NCI-H446 treated with DMSO at 0.1 percent for 48 hours (cell line): ENCODE measurements at regions not wholly inside any gene's neighbourhood (a gene's known extent, or its start where the extent isn't known, plus 50 kb on each side); places are given as distances from the start of the nearest gene placed in this dataset.
A peak's percentile ranks its signal among the peaks of the same experiment; 100 is the strongest.

Experiments
- DNase-seq: peaks from one replicate; lab custom pipeline; 2025; lab: John Stamatoyannopoulos, UW

DNA sequence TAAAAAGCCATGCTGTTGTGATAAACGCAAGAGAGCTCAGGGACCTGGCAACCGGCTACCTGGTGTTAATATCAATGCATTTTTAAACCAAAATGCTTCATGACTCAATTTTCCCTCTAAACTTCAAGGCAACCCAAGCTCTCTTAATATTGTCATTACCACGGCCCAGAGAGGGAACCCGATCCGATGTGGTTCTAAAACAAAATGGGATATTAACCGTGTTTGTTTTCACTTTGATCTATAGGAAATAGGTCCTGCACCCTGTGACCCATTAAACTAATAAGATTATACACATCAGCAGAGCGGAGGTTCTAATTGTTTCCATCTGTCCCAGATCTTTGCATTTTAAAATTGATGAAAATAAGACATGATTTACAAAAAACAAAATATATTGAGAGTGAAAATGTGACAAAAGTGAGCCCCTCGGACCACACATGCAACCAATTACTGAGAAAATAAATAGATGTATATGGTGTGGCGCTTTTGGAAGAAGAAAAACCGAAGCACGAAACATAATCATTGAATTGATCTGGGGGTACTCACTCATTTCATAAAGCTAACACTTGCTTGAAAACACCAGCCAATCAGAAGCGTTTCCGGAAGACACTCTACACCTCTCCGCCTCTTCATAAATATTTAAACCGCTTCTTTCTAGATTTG lies 290.3 kb upstream of the NFE2L3 start:
- no peak for DNase-seq

DNA sequence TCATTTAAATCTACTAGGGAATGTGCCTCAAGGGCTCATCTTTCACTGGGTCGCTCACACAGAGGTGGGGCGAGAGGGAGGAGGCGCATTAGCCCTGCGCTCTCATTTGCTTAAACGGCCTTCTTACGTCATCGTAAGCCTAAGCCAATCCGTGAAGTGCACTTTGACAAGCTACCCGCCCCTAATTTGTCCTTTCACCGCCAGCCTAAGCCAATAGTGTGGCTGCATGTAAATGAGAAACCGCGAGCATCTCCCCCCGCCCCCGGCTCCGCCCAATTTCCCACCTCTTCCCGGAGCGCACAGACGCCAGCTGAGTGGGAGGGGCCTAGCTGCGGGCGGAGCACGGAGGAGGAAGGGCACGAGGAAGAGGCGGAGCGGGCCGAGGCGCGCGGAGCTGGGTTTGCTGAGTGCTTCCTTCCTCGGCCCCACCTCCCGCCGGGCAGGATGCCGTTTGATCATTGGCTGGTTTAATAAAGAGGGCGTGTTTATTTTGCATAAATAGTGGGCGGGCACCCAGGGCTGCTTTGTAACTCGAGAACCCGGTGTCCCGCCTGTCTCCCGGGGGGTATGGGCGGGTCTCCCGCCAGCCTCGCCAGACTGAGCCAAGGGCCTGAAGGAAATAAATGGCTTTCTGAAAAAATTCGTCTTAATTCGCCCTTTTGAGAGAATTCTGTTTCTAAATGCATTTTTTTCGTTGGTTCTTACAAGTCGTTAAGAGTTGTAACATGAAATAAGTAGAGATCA lies 289.6 kb upstream of the NFE2L3 start:
- DNase-seq = peak; percentile 100

DNA sequence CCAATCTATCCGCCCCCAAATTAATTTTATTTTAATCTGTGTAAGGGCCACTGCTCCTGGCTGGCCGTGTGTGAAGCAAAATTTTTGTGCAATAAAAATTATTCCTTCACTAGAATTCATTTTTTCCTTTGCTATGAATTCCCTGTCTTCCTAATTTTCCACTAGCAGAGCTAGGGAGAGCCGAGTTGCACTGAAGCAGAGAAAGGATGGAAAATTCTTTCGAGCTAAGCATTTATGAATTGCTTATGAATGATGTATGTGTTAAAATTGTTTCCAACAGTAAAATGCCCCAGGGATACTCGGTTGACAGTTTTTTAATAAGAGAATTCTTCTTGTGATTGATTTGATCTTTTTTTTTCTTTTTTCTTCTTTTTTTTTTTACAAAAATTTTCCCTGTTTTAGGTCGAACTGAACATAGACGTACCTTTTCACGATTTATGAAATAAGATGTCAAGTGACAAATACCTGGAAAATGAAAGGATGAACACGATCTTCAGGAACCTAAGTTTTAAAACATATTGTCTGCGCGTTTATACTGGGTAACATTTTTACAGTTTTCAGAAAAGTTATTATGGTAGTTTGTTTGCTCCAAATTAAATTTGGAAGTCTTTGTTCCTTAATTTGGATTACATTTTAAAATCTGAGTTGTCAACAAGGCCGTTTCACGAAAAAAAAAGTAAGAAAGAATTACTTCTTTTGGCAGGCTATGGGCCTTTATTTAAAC lies 288.8 kb upstream of the NFE2L3 start:
- DNase-seq = peak; percentile 75

DNA sequence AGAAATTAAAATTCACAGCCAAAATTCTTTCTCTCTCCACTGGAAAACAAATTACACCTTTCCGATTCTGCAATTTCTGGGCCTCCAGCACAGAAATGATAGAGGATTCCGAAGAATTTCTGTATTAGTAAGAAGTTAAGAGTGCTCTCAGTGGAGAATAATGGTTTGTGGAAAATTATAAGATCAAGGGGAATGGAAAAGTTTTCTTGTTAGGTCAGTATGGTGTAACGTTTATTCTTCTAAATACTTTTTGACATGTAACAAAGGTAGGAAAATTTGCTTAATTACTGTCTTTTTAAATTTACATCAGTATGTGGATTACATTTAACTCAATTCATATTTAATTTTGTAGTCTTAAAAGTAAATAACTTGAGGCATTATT lies 288.3 kb upstream of the NFE2L3 start:
- DNase-seq = peak; percentile 24

DNA sequence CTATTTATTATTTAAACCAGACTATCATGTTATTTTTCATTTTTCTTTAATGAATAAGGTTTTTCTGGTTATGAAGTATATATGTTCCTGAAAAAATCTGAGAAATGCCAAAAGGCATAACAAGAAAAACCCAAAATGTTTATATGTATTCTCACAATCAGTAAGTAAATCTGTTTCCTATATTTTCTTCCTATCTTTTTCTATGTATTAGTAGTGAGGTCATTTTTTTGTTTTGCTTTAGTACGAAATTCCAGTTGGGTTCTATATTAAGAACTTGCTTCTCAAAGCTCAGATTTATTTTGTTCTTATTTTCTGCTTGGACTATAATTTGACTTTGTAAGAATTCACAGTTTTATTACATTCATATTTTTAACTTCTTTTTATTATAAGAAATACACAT lies 287.5 kb upstream of the NFE2L3 start:
- no peak for DNase-seq

DNA sequence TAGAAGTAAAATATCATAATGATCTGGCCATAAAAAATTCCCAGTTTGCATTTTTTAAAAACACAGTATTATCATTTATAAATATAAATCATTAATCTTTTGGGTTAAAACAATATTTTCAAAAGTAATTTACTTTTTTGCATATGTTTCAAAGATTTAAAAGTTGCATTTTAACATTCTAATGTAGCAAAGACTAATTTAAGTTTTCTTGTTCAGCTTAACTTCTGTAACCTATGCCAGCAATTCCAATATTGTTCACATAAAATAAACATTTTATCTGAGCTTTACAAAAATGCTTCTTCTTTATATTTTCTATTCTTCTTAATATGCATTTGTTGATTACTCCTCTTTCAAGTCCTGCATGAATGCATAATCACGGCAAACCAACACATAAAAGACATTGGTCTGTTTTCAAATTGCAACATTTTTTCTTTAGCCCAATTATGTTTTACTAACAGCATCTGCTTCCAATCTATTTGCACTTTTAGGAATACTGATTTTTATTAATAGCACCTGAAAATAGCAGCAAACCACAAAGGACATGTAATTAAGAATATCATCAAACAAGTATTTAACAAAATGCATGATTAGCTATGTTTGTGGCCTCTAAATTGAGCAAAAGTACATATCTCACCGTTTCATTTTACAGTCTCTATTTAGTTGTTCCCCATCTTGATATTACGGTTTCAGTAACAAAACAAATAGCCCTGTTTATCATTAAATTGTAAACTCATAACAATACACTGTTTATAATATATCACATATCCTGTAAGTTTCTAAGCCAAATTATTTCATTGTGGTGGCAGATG lies 286.9 kb upstream of the NFE2L3 start:
- peak; percentile 74 for DNase-seq

DNA sequence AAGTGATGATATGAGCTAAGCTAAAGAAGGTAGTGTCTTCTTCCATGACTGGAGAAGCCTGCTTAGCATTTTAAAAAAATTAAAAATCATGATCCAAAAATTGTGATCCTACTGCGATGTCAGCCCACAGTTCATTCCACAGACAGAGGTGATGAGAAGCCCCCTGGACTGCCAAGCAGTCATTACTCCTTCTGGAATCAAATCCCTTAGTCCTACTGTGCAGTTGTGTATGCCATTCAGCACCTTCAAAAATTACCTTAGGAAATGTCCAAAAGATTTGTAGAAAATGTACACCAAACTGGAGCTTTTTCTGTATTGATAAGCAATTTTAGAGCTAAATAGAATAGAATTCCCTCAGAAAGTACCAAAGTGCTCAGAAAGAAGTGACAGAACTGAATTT lies 283.5 kb upstream of the NFE2L3 start:
- no peak for DNase-seq

DNA sequence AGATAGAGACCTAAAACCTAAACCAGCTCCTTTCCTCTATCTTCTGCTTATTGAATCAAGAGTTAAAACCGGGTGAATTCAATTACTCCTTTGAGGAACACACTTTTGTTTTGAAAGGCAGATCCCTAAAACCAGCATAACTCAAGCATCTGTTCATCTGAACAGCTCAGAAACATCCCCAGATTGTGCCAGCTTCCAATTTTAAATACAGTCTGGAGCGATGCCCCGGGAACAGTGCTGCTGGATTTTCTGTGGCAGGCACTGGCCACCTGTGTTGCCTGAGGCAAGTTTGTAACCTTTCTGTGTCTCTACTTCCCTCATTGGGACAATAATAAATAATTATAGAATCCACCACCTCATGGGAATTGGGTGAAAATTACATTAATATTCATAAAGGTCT lies 281.4 kb upstream of the NFE2L3 start:
- peak; percentile 71 for DNase-seq

DNA sequence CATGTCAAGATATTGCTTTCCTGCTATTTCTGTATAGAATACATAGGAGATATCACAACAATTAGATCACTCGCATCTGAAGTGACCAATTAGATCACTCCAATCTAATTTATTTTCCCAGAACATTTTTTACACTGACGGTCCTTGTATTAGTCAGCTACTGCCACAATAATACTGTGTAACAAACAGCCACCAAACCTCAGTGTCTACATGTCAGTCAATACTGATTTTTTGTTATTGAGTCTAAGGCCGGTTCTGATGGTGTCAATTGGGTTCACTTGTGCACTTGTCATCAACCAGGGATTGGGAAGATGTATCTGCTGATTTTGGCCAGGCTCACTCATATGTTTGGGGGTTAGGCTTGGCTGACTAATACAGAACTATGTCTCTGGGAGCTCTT lies 275.9 kb upstream of the NFE2L3 start:
- DNase-seq = no peak

DNA sequence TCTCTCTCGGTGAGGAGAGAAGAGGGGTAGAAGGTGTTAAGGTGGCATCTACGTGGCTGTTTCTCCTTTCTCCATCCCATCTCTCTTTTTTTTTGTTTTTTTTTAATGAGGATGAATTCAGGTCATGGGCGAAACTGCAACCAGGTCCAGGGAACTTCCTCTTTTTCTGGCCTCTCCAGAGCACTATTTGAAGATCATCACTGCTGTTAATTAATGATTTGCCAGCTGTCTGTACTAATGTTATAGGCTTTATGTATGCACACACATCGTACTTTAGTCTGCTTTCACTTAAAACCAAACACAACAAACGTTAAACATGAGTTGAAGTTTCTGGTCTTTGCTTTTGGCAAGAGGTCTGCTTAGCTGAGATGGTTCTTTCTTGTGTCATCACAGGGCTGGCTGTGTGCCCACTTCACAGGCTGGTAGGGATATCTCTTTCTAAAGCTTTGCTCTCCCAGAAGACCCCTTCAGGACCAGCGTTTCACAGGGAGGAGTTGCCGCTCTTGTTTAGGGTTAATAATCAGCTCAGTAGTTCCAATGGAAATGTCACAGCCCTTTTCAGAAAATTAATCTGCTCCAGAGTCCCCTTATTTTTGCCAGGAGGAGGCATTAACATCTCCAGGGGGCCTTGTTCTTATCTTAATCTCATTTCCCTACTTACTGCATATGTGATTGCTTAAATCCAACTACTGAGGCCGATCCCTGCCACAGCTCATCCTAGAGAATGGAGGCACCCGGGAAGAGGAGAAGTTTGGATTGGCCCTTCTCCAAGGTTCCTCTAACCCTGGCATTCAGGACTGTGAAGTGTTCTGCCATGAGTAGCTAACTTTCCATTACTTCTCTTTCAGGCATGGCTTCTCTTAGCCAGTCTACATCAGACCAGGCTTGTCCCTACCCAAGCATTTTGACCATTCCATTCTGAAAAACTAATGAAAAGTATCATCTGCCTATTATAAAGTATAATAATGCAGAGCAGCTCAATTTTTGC lies 273.9 kb upstream of the NFE2L3 start:
- peak; percentile 69 for DNase-seq

DNA sequence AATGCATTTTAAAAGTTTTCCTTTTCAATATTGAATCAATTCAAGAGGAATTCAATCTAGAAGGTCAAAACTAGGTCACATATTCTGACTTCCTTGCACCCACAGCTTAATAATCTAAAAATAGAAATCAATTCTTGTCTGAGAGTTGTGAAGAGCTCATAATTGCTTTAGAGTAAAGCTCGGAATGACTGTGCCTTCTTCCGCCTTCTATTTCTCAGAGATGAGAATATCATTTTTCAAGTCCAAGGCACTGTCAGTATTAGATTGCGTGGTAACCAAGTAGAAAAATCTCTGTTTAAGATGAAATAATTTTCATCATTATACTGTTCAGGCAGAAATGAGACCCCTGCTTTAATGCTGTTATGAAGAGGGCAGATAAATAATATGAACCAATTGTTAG lies 272.2 kb upstream of the NFE2L3 start:
- no peak for DNase-seq

DNA sequence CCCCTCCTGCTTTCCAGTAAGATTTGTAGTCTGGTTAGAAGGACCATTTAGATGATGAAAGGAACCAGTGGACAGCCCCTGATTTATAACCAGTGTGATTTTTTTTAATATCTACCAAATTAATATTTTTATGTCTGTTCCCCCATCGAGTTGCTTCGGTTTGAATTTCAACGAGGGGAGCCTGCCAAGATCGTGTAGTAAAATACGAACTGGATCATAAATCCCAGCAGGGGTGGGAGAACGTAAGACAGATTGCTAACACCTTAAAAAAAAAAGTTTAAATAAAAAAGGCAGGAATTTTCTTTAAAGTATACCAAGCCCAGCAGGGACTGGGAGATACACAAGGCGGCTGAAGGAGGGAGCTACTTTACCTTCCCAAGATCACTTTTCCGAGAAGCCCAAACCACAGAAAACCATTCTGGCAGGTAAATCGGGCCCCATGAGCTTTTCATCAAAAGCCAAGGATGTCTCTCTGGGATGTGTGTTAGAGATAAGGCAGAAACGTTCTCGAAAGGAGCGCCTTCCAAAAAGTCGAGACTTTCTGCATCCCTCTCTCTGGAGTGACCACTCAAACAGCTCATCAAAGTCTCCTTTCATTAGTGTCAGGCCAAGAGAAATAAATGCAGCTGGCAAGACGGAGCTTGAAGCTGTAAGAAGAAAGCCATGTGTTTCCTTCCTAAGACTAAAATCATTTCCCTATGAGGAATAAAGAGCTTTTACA lies 270.5 kb upstream of the NFE2L3 start:
- no peak for DNase-seq

DNA sequence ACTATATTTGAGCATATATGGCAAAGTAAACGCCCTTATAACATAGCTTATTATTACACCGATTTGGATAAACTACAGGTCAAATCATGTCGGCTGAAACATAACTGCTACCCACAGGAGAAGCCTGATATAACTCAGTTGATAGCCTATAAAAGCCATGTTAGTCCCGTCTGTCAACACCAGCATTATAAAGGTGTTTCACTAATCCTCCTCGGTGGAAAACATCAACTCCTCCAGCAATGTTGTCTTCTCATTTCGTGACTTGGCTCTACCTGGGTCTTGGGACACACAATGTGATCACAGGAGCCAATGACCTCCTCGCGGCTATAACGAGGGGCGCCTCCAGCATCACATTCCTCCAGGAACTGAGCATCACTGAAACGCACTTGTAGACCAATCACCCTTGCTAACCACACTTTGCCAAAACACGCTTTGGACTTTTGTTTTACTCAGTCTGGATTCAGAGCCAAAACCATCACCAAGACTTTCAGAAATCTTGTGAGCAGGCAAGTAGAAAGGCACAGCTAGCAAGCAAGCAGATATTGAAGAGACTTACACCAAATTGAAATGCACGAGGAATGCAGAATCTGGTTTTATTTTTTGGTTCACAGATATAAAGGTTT lies 269.7 kb upstream of the NFE2L3 start:
- no peak for DNase-seq

DNA sequence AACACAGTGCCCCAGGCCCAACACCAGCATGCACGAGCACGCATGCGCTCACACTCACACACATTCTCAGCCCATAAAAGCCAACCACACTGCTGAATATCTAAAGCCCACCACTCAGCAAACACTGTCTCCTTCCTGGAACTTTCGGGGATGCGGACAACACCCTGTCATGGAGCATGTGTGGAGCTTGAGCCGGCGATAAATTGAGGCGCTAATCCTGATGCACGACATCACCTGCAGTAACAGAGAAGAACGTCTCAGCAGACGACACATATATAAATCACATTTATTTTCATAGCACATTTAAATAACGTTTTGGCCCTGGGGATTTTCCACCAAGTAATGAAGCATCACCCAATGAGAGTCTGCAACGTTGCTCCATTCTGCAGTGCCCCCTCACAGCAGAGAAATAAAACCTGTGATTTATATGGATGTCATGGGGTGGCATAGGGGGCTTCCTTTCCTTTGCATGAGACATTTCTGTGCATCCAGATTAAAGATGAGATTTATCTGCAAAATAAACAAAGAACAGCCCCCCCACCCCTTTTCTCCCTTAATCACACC lies 267.7 kb upstream of the NFE2L3 start:
- DNase-seq = no peak

DNA sequence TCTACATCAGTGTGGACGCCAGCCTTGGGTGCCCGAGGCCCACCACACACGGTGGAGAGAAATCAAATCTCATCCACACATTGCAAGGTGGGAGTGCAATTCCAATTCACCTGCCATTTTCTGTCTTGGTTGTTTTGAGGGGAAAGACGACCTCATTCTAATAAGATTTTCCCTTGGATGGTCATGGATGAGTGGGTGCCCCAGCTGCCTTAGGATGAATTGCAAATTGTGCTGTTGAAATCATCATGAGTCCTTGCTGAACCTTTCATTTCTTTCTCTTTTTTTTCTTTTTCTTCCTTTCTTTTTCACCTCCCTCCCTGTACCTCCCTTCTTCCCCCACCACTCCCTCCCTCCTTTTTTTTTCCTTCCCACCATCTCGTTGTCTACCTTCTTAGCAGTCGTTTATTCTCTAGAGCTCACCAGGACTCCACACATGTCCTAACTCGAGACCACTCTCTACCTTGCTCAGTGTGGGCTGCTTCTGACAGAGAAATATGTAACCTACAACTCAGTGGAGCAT lies 266.9 kb upstream of the NFE2L3 start:
- no peak for DNase-seq

DNA sequence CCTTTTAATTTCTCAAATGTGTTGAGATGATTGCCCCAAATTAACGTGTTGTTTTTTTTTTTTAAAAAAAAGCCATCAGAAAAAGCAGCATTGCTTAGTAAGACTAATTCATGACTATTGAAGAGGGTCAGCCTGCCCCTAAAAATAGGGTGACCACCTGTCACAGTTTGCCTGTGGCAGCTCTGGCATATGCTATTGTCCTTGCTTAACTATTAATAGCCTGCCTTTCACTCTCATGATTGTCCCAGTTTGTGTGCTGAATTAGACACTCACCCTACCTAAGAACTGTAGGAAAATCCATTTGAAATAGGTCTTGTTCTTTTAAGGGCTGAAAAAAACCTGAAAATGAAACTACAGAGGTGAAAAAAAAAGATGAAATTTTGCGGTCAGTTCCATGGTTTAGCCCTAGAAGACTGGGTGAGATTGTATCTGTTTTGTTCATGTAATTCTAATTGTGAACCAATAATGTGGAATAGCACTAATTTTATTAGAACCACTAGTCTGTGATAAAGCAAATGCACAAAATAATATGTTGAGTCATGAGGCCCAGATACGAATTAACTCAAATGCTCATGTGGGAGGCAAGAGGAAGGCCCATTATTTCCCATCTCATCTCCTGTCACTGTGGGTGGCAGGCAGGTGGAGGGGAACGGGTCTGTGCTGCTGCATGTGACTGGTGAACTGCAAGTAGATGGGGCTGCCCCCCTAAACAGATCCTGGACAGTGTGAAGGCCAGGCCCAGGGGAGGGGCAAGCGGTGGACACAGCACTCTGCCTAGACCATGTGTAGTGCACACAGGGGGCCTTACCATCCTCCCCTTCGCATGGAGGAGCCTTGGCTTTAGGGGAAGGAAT lies 265.4 kb upstream of the NFE2L3 start:
- no peak for DNase-seq

DNA sequence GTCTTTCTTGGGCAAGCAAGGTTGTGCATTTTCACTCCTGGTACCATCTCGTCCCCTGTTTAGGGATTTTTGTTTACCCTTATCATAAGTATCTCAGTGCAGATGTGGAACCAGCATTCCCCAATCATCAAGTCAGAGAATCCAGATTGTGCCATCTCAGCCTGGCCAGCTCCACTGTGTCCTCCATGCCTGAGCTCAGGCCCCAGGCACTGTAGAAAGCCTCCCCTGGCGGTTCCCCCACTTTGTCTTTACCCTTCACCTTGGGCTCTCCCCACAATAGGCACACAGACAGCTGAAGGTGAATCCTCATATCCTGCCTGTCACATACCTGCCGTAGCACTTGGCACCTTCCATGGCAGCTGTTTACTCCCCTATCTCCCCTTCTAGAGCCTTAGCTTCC lies 264.7 kb upstream of the NFE2L3 start:
- DNase-seq = no peak

DNA sequence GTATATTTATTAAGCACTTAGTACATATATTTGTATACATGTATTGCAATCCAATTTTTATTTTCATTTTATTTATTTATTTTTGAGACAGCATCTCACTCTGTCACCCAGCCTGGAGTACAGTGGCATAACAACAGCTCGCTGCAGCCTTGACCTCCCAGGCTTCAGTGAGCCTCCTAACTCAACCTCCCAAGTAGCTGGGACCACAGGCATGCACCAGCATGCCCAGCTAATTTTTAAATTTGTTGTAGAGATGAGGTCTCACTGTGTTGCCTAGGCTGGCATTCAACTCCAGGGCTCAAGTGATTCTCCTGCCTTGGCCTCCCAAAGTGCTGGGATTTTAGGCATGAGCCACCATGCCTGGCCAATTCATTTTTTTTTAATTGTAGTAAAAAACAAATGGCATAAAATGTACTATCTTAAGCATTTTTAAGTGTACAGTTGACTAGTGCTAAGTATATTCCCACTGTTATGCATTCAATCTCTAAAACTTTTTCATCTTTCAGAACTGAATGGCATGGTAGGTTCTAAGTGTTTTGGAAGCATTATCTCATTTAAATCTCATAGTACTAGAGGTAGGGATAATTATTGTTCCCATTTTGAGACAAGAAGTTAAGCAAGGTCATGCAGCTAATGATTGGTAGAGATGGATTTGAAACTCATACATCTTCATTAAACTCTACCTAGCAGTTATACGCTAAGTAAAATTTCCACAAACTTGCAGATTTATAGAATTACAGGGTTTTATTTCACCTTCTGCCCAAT lies 264.0 kb upstream of the NFE2L3 start:
- no peak for DNase-seq
